SK-N-SH treated with all-trans-retinoic acid at 6 μM for 48 hours (cell line): ENCODE measurements at regions not wholly inside any gene's neighbourhood (a gene's known extent, or its start where the extent isn't known, plus 50 kb on each side); places are given as distances from the start of the nearest gene placed in this dataset.

Source experiments
- ATAC-seq: fragments of 200-7000 bp; cut with Tn5 transposase; 3 replicates; pipeline ENCODE4 v1.9.1; 2020; ENCODE audit warnings: mild to moderate bottlenecking, moderate library complexity
- ARNTL ChIP-seq: fragments of 450-650 bp; formaldehyde crosslinking; IDR thresholded peaks from 2 replicates; pipeline ENCODE4 v1.5.0; 2020; ENCODE audit warnings: low read depth, mild to moderate bottlenecking, moderate library complexity, borderline replicate concordance
- BACH2 ChIP-seq: fragments of 250-450 bp; sonication (Bioruptor Pico); IDR thresholded peaks from 2 replicates; pipeline ENCODE4 v1.9.0; 2021; ENCODE audit warnings: mild to moderate bottlenecking, borderline replicate concordance
- CREB5 ChIP-seq: fragments of 250-450 bp; sonication (Bioruptor Pico); IDR thresholded peaks from 2 replicates; pipeline ENCODE4 v1.5.1; 2020; ENCODE audit warnings: low read depth, mild to moderate bottlenecking, moderate library complexity
- CSRNP3 ChIP-seq: fragments of 250-450 bp; sonication (Bioruptor Pico); IDR thresholded peaks from 2 replicates; pipeline ENCODE4 v1.5.1; 2021; ENCODE audit warnings: mild to moderate bottlenecking, moderate library complexity
- ESRRG ChIP-seq: fragments of 250-450 bp; sonication (Bioruptor Pico); IDR thresholded peaks from 2 replicates; pipeline ENCODE4 v1.6.1; 2021; ENCODE audit warnings: mild to moderate bottlenecking
- GLIS3 ChIP-seq: fragments of 250-450 bp; sonication (Bioruptor Pico); IDR thresholded peaks from 2 replicates; pipeline ENCODE4 v1.5.0; 2020; ENCODE audit warnings: mild to moderate bottlenecking, moderate library complexity
- ISL1 ChIP-seq: fragments of 250-450 bp; sonication (Bioruptor Pico); IDR thresholded peaks from 2 replicates; pipeline ENCODE4 v2.1.2; 2022; ENCODE audit warnings: mild to moderate bottlenecking, moderate library complexity
- OSR1 ChIP-seq: fragments of 250-450 bp; sonication (Bioruptor Pico); IDR thresholded peaks from 2 replicates; pipeline ENCODE4 v1.8.0; 2022; ENCODE audit warnings: moderate library complexity, mild to moderate bottlenecking, inconsistent platforms
- PPARA ChIP-seq: fragments of 250-450 bp; sonication (Bioruptor Pico); IDR thresholded peaks from 2 replicates; pipeline ENCODE4 v1.5.0; 2020; ENCODE audit warnings: mild to moderate bottlenecking, borderline replicate concordance
- RARB ChIP-seq: fragments of 250-450 bp; sonication (Bioruptor Pico); IDR thresholded peaks from 2 replicates; pipeline ENCODE4 v1.8.0; 2021; ENCODE audit warnings: mild to moderate bottlenecking, moderate library complexity
- SNAI2 ChIP-seq: fragments of 250-450 bp; sonication (Bioruptor Pico); IDR thresholded peaks from 2 replicates; pipeline ENCODE4 v1.5.0; 2020; ENCODE audit warnings: mild to moderate bottlenecking, moderate library complexity
- TCF4 ChIP-seq: fragments of 250-450 bp; sonication (Bioruptor Pico); IDR thresholded peaks from 2 replicates; pipeline ENCODE4 v1.8.0; 2021; ENCODE audit warnings: mild to moderate bottlenecking, moderate library complexity, borderline replicate concordance
- TOX ChIP-seq: fragments of 250-450 bp; sonication (Bioruptor Pico); IDR thresholded peaks from 2 replicates; pipeline ENCODE4 v1.8.0; 2021; ENCODE audit warnings: mild to moderate bottlenecking, moderate library complexity, borderline replicate concordance
- ZC3H10 ChIP-seq: fragments of 250-450 bp; sonication (Bioruptor Pico); IDR thresholded peaks from 2 replicates; pipeline ENCODE4 v1.5.1; 2021; ENCODE audit warnings: mild to moderate bottlenecking, moderate library complexity
- ZFP3 ChIP-seq: fragments of 250-450 bp; sonication (Bioruptor Pico); IDR thresholded peaks from 2 replicates; pipeline ENCODE4 v1.5.0; 2020; ENCODE audit warnings: mild to moderate bottlenecking, moderate library complexity
- ZNF565 ChIP-seq: fragments of 450-650 bp; formaldehyde crosslinking; conservative IDR thresholded peaks from 2 replicates; pipeline ENCODE4 v1.5.0; 2020; ENCODE audit warnings: low read depth, mild to moderate bottlenecking, moderate library complexity
- ZNF70 ChIP-seq: fragments of 450-650 bp; formaldehyde crosslinking; IDR thresholded peaks from 2 replicates; pipeline ENCODE4 v1.5.0; 2020; ENCODE audit warnings: mild to moderate bottlenecking, moderate library complexity
- ZNF8 ChIP-seq: fragments of 450-650 bp; formaldehyde crosslinking; IDR thresholded peaks from 2 replicates; pipeline ENCODE4 v1.5.0; 2020; ENCODE audit warnings: mild to moderate bottlenecking, moderate library complexity
- TF ChIP-seq, protein P1 (sequence below): fragments of 250-450 bp; sonication (Bioruptor Pico); IDR thresholded peaks from 2 replicates; pipeline ENCODE4 v1.5.0; 2020; ENCODE audit warnings: mild to moderate bottlenecking, moderate library complexity

DNA sequence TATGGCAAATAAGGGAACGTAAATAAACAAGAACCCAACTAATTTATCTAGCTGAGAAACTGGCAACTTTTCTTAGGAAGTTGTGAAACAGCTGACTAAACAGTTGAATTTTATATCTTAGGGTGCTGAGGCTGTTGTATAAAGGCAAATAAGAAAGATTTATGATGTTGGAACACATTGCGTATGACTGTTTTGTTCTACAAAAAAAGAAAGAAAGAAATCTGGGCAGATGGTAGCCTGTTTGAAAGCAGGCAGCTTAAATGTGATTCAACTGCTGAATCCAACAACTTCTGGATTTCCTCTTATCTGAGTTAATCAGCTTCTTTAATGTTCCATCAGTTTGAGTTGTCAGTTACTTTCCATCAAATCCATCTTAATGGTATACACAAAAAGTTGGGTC is 214.5 kb downstream of the SNX13 start:
- TF ChIP-seq BACH2 (no peak), ESRRG (CRISPR knock-in tag) (no peak), TOX (CRISPR knock-in tag) (no peak), CSRNP3 (CRISPR knock-in tag) (no peak), GLIS3 (CRISPR knock-in tag) (no peak), ARNTL (no peak), ISL1 (CRISPR knock-in tag) (no peak), SNAI2 (CRISPR knock-in tag) (no peak), ZNF8 (CRISPR knock-in tag) (no peak), RARB (no peak), ZFP3 (CRISPR knock-in tag) (no peak), OSR1 (CRISPR knock-in tag) (no peak), TCF4 (no peak), PPARA (CRISPR knock-in tag) (no peak), ZNF70 (CRISPR knock-in tag) (no peak)
- TF ChIP-seq, protein P1, sequence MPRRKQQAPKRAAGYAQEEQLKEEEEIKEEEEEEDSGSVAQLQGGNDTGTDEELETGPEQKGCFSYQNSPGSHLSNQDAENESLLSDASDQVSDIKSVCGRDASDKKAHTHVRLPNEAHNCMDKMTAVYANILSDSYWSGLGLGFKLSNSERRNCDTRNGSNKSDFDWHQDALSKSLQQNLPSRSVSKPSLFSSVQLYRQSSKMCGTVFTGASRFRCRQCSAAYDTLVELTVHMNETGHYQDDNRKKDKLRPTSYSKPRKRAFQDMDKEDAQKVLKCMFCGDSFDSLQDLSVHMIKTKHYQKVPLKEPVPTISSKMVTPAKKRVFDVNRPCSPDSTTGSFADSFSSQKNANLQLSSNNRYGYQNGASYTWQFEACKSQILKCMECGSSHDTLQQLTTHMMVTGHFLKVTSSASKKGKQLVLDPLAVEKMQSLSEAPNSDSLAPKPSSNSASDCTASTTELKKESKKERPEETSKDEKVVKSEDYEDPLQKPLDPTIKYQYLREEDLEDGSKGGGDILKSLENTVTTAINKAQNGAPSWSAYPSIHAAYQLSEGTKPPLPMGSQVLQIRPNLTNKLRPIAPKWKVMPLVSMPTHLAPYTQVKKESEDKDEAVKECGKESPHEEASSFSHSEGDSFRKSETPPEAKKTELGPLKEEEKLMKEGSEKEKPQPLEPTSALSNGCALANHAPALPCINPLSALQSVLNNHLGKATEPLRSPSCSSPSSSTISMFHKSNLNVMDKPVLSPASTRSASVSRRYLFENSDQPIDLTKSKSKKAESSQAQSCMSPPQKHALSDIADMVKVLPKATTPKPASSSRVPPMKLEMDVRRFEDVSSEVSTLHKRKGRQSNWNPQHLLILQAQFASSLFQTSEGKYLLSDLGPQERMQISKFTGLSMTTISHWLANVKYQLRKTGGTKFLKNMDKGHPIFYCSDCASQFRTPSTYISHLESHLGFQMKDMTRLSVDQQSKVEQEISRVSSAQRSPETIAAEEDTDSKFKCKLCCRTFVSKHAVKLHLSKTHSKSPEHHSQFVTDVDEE (CRISPR knock-in tag), result no peak
- ATAC-seq, result no peak

DNA sequence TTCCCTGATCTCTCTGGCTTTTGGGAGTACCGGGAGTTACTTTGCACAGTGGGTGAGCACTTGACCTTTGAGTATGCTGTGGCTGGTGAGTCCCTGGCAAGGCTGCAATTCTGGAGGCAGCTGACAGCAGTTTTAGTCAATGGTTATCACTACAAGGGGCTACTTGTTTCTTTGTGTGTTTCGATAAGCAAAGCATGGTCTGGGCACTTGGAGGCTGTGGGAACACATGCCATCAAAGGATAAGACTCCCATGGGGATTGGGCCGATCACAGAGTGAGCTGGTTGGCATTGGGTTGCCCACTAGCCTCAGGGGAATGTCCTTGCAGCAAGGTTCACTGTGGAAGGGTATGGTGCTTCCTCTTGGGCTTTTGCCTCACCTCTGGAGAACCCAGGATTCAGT is 208.2 kb downstream of the SNX13 start:
- no peak for ATAC-seq
- TF ChIP-seq ZNF70 (CRISPR knock-in tag) (no peak), ZNF565 (no peak), RARB (no peak), TCF4 (no peak), ESRRG (CRISPR knock-in tag) (no peak), BACH2 (no peak), ARNTL (no peak), CREB5 (CRISPR knock-in tag) (no peak), ISL1 (CRISPR knock-in tag) (no peak), ZC3H10 (CRISPR knock-in tag) (no peak), GLIS3 (CRISPR knock-in tag) (no peak), TOX (CRISPR knock-in tag) (no peak)
